HG03103 (cell line): ENCODE measurements at regions not wholly inside any gene's neighbourhood (a gene's known extent, or its start where the extent isn't known, plus 50 kb on each side); places are given as distances from the start of the nearest gene placed in this dataset.
"Not testable (repeated sequence)": the region's sequence is repeated elsewhere in the genome, so short reads cannot be mapped to it uniquely, and the experiment has no call there.

Source experiments
- ATAC-seq: cut with Tn5 transposase; IDR thresholded peaks from one replicate; pipeline ENCODE4 v1.9.1; 2021; ENCODE audit warnings: low read depth; ENCODE audit not compliant: unreplicated experiment

GRCh38 chr14:21894003-21894897 lies 220.6 kb upstream of the OR4E1 start:
- no peak for ATAC-seq

- no peak for ATAC-seq
These were observed 218.3 kb upstream of the OR4E1 start for GRCh38 chr14:21891921-21892320.

GRCh38 chr14:21884995-21885394 lies 211.4 kb upstream of the OR4E1 start:
- ATAC-seq, result no peak

- ATAC-seq, result no peak
These were observed 208.6 kb upstream of the OR4E1 start for GRCh38 chr14:21882226-21882625.

- ATAC-seq, result no peak
These were observed 207.3 kb upstream of the OR4E1 start for GRCh38 chr14:21880918-21881317.

- no peak for ATAC-seq
These were observed 202.2 kb upstream of the OR4E1 start for GRCh38 chr14:21875791-21876190.

- no peak for ATAC-seq
These were observed 201.3 kb upstream of the OR4E1 start for GRCh38 chr14:21874946-21875345.

GRCh38 chr14:21874167-21874566 lies 200.5 kb upstream of the OR4E1 start:
- no peak for ATAC-seq

DNA sequence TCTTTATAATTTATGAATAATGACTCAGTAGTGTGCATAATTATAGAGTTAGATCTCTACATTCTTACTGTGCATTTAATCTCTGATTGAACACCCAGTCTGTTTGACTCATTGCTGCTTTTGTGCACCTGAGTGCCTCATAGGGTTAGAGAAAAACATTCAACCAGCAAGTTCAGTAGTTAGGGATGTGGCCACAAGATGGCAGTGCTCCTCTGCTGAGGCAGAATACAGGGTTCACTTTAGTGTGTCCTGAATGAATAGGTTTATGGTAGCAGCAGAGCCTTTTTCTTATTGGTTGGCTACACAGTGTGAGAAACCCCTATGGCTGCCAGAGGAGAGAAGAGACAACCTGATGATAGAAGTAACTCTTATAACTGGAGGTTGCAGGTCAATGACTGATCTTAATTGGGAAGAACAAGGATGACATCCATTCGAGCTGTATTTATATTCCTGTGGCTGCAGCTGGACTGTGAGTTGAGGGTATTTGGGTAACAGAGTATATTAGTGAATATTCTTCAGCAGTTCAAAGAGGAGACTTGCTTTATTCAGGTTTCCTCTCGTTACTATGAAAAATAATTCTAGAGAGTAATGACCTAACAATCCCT lies 194.9 kb upstream of the OR4E1 start:
- no peak for ATAC-seq

DNA sequence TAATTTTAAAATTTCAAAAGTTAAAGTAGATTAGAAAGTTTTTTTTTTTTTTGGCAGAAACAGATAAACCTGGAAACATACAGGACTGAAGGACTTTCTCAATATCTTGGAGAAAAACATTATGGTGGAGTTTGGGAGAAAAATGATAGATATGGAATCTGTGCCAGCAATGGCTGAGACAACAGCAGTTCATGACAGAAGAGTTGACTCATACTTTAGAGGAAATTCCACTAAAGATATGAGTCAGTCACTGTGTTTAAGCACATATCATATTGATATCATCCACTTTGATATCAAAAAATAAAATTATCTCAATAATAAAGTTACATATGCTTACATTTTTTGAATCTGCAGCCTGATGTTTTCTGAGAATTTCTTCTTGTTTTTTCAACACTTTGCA lies 193.9 kb upstream of the OR4E1 start:
- ATAC-seq, result no peak

GRCh38 chr14:21866479-21866878 lies 192.9 kb upstream of the OR4E1 start:
- ATAC-seq, result no peak

GRCh38 chr14:21863289-21863688 lies 189.7 kb upstream of the OR4E1 start:
- no peak for ATAC-seq

GRCh38 chr14:21861153-21861552 lies 187.5 kb upstream of the OR4E1 start:
- no peak for ATAC-seq

DNA sequence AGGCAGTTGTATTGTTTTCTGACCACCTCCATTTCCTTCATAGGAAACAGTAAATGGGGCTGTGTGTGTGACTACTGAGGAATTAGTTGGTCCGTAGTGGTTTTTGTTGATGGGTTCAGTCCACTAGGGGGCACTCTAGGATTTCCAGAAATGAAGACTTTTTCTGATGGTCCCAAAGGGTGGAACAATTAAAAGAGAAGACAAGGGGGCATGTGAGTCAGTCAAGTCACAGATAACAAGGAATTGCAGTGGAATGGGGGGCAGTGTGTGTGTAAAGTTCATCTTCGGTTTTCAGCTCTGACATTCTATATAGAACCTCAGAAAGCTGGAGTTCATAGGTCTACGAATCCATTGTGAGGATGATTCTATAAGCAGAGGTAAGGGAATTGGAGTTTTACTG lies 186.6 kb upstream of the OR4E1 start:
- no peak for ATAC-seq

GRCh38 chr14:21852775-21853174 lies 179.2 kb upstream of the OR4E1 start:
- no peak for ATAC-seq

DNA sequence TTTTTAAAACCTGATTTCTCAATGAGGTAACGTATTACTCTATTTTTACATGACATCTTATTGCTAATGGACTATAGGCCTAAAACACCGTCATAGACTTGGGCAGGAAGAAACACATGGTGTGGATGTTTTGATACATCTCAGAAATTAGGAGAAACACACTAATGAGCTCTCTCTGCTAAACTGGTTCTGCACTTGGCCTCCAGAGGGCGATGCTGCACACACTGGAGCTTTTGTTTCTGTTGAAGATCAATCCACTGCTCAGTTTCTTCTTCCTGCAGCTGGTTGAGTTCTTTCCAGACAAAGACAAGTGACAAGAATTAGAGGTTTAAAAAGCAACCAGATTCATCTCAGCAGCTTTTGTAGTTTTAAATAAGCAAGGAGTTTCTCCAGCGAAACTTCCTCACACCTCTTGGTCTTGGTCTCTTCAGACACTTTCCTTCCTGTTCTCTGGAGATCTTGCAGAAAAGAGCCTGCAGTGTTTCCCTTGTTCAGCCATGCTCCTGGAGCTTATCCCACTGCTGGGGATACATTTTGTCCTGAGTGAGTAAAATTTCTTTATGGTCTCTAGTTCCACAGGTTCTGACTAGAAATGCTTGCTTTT lies 178.5 kb upstream of the OR4E1 start:
- ATAC-seq, result no peak

GRCh38 chr14:21846902-21847301 lies 173.3 kb upstream of the OR4E1 start:
- ATAC-seq, result not testable (repeated sequence)

DNA sequence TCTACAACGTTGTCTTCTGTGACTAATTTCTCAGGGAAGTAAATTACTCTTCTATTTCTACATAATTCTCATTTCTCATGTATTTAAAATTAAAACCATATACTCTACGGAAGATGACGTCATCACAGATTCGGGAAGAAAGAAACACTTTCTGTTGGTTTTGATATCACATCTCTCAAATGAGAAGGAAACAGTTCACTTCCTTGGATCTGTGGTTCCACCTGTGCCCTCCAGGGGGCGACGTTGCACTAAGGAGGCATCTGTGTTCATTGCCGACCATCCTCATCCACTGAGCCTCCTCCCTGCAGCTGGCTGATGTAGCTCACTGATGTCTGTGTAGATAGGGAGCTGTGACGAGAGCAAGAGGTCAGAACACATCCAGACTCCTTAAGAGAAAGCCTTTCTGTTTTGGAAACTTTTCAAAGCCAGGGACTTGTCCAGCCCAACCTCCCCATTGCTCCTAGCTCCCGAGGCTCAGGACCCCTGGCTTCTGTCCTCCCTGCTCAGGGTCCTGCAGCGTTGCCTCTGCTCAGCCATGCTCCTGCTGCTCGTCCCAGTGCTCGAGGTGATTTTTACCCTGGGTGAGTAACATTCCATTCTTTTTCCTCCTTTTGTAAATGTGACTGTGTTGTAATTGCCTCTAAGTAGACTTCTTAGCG lies 172.7 kb upstream of the OR4E1 start:
- ATAC-seq, result no peak

GRCh38 chr14:21840765-21841164 lies 167.1 kb upstream of the OR4E1 start:
- no peak for ATAC-seq

GRCh38 chr14:21833836-21834235 lies 160.2 kb upstream of the OR4E1 start:
- no peak for ATAC-seq

DNA sequence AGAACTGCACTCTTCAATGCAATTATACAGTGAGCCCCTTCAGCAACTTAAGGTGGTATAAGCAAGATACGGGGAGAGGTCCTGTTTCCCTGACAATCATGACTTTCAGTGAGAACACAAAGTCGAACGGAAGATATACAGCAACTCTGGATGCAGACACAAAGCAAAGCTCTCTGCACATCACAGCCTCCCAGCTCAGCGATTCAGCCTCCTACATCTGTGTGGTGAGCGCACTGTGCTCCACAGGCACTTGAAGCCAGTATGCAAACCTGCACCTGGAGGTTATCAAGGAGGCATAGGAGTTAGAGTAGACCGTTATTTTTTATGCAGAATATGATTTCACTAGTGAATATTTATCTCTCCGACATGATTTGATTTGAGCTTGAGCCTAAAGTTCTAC lies 152.2 kb upstream of the OR4E1 start:
- ATAC-seq, result no peak
